GM19043 (cell line): ENCODE measurements at regions not wholly inside any gene's neighbourhood (a gene's known extent, or its start where the extent isn't known, plus 50 kb on each side); places are given as distances from the start of the nearest gene placed in this dataset.

Experiments
- ATAC-seq: cut with Tn5 transposase; IDR thresholded peaks from one replicate; pipeline ENCODE4 v1.9.1; 2021; ENCODE audit warnings: low read depth; ENCODE audit not compliant: unreplicated experiment

GRCh38 chrX:124507246-124507645, 160.9 kb downstream of the SH2D1A start:
- no peak for ATAC-seq

DNA sequence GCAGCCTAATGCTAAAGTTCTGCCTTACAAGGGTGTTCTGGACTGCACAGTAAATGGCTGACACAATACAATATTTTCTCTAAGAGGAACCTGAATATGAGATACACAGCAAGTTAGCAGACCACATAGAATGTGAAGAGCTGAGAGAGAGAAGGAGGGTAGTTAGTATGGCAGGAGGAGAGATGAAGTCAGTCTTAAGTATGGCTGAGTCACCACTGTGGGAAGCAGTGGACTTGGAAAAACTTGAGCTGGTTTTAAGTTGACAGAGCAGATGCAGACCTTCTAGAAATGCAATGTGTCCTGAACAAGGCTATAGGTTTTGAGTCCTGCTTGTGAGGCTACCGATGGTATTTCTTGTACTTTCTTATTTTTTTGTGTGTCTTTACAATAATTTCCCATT, 172.5 kb downstream of the SH2D1A start:
- no peak for ATAC-seq

DNA sequence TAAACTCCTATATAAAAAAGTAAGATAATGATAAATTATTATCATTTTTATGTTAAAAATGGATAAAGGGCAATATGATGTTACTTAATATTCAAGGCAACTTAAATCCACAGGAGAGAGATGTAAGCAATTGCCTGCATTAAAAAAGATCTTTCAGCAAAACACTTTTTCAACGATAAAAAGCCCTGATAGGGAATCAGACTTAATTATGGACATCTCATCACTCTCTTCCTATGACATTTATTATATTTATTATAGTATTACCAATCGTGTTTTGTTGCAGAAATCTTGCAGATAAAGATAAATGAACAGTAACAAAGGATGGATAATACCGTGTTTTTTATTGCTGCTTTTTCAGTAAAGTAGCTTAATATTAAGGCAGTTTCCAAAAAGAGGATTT, 178.5 kb downstream of the SH2D1A start:
- ATAC-seq = no peak

- ATAC-seq = no peak
Measured at GRCh38 chrX:124529786-124530185, 183.4 kb downstream of the SH2D1A start.

GRCh38 chrX:124530803-124531202, 184.4 kb downstream of the SH2D1A start:
- ATAC-seq = no peak

GRCh38 chrX:124534536-124534935, 188.2 kb downstream of the SH2D1A start:
- no peak for ATAC-seq

DNA sequence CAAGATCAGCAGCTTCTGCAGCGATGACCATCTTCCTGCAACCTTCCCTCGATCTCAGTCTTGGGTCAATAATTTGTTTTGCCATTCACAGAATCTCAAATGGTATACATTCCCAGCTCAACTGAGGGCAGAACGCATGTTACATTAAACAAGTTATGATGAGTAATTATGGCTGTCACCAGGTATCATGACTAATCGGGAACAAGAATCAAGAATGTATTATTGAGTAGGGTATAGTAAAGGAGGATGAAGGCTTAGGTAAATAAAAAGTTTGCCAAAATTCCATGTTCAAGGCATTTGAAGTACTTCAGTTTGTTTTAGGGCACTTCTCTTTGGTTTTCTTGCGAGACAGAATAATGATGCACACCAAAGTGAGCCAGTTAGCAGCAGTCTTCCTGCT, 194.1 kb downstream of the SH2D1A start:
- no peak for ATAC-seq

- ATAC-seq = no peak
Measured at GRCh38 chrX:124548571-124548970, 202.2 kb downstream of the SH2D1A start.

DNA sequence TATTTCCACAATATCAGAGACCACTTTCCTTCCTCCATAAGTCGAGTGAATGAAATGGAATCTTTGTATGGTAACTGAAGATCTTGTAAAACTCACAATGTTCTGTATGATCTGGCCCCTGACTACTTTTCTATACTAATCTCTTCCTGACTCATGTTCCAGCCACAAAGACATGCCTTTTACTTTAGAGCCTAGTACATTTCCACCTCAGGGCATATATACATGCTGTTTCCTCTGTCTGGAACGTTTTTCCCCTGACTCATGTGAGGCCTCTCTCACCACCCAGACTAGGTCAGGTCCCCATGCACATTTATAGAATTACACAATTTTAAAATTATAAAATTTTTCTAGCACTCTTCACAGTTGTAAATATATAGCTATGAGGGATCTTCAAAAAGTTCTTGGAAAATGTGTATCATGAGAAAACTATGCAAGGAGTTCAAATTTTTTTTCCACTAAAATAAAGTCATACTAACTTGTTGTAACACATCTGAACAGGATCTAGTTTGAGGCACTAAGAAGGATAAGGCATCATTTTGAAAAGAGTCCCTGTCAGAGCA, 208.8 kb downstream of the SH2D1A start:
- no peak for ATAC-seq

GRCh38 chrX:124557976-124558375, 211.6 kb downstream of the SH2D1A start:
- ATAC-seq = no peak

DNA sequence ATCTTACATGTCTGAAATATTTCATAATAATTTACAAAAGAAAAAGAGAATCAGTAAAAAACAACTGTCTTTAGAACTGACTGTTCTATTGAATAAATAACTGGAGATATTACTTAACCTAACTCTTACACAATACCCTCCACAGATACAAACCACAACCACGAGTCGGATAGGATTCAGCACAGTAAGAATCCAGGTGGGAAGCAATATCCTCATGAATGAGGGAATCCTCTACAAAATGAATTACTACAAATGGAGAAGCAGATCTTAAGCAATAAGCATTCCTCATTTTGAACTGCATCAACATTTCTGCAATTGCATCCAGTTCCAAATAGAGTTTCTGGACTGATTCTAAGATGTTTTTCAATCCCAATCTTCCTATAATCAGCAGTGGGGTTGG, 227.1 kb downstream of the SH2D1A start:
- ATAC-seq = no peak

DNA sequence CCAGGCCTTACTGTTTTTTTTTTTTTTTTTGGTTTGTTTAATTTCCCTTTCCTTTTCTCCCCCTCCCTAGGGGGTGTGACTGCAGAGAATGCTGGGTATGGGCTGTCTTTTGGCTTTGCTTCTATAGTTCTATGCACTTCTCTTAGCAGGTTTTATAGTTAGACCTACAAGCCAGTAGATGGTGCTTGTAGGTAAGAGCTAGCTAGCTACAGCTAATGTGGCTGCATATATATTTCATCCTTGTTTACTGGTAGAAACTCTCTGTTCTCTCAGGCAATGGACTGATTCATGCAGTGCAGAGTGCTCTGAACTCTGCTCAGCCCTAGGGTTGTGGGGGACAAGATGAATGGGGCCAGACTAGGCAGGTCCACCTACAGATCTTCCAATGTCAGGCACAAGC, 246.4 kb downstream of the SH2D1A start:
- no peak for ATAC-seq

DNA sequence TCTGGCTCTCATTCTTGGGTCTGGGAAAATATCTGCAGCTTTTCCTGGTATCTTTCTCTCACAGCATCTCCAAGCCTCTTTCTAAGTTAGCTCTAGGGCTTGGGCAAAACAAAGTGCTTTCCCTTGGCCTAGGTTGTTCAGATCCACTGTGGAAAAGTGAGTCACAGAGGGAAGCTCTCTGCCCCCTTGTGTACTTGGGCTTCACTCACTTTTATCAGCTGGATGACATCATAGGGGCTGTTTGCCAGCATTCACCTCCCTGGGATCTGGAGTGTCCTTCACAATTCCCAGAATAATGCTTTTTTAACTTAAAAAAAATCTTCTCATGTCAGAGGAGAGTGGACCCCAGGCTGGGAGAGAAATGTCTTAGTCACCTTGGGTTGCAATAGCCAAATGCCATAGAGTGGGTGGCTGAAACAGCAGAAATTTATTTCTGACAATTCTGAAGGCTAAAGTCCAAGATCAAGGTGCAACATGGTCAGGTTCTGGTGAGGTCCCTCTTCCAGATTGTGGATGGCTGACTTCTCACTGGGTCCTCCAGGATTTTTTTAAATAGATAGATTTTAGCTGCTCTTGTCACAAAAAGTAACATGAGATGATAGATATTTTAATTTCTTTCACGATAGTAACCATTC, 247.8 kb downstream of the SH2D1A start:
- no peak for ATAC-seq

DNA sequence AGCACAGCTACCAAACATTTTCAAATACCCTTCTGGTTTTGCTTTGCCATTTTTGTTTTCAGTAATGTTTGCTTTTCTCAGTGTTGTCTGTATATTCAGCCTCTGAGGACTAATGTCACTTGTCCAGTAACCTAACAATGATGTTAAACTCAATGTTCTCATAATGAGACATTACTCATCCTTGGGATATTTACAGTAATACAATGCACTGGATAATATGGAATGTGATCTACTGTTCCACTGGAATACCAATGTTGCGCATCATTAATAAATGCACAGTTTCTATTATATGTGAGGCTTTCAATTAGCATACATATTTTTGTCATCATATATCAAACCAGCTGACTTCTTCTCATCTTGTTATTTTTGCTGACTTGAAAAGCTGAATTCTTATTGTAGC, 259.1 kb downstream of the SH2D1A start:
- no peak for ATAC-seq

- ATAC-seq = no peak
Measured at GRCh38 chrX:124606724-124607123, 260.4 kb downstream of the SH2D1A start.

DNA sequence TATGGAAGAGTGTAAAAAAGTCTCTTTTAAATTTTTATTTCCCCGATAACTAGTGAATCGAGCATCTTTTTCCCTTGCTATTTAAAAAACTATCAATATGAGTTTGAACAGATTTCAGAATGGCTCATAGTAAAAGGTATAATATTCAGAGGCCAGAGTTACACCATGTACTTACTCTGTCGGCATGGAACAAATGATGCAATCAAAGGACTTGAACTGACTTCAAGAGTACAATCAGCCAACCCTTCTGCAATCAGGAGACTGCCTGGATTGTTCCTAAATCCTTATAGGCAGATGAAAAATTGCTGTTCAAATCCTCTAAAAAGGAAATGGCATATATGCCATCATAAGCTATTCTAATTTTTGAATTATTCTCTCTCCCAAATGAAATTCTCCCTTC, 273.3 kb downstream of the SH2D1A start:
- ATAC-seq = no peak

- no peak for ATAC-seq
Measured at GRCh38 chrX:124634363-124634762, 288.0 kb downstream of the SH2D1A start.

- no peak for ATAC-seq
Measured at GRCh38 chrX:124641737-124642491, 295.6 kb downstream of the SH2D1A start.

- no peak for ATAC-seq
Measured at GRCh38 chrX:124646403-124646802, 300.0 kb downstream of the SH2D1A start.

DNA sequence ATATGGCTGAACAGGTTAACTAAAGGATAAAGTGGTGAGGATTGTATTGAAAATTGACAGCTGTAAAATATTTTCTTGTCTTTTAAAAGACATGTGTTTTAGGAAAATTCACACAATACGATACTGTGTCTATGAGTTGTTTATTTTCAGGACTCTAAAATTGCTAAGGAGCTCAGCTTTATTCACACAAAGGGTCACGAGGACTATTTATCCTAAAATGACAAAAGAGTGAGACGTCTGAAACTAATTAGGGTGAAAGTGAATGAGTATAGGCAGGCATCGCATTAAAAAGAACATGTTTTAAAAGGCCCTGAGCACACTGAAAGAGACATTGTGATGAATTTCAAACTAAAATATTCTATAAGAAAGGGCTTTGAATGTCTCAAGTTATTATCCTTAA, 304.7 kb downstream of the SH2D1A start:
- ATAC-seq = no peak

DNA sequence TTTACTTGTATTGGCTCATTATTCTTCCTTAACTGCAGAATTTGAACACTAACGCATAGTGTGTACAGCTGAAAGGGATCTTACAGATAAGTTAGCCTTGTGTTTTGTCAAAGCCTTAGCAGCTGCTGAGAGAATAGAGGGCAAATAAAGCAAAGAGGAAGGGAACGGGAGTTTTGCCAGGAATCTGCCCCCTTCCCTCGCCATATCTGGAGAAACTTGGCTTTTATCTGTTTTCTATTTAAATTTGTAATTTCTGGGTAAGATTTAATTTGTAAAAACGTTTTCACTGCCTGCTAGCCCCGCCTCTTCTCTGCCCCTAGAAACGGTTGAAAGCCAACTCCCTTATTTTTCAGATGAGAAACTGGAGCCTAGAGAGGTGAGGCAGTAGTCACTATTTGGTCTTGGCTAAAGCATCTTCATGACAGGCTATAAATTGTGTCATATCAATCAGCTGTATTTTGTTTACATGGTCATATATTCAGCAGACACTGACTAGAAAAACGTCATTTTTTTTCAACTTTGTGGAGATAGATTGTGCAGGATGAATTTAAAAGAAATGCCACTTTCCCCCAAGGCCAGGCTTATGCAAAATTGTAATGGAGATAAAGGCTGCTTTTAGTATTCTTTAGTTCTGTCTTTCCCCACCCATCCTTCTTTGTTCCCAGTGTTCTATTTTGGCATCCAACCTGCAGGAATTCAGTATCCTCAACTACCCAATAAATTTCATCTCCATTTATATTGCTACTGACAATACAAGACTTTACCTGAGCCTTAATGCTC, 319.4 kb downstream of the SH2D1A start:
- no peak for ATAC-seq
